HepG2 (cell line): ENCODE measurements at regions not wholly inside any gene's neighbourhood (a gene's known extent, or its start where the extent isn't known, plus 50 kb on each side); places are given as distances from the start of the nearest gene placed in this dataset.

Source experiments
- ATAC-seq: fragments of 200-7000 bp; cut with Tn5 transposase; 3 replicates; pipeline ENCODE4 v1.9.1; 2020; ENCODE audit warnings: mild to moderate bottlenecking, moderate library complexity
- BruUV-seq: library from RNA; stranded (reverse); fragments of 400-500 nt; replicated peaks from 2 replicates; lab custom pipeline; 2021; lab: Mats Ljungman, UMichigan
- CTCF ChIA-PET: fragments of 300-600 bp; formaldehyde crosslinking; extraction: SDS; loops from one replicate; lab custom pipeline; 2021; ENCODE audit warnings: low total read pairs, inconsistent platforms, low intra/inter-chr PET ratio; lab: Yijun Ruan, JAX
- POLR2A ChIA-PET: fragments of 350-600 bp; sonication (Branson Sonifier 250); formaldehyde crosslinking; loops from one replicate; lab custom pipeline; 2020; ENCODE audit warnings: antibody characterized with exemption, inconsistent platforms; lab: Yijun Ruan, JAX
- DNase-seq: peaks from one replicate; pipeline ENCODE4 v3.0.0-alpha.2; 2015; ENCODE audit warnings: low spot score
- FAIRE-seq: peaks from 3 replicates; lab custom pipeline; 2011; peaks lifted over from hg19 to GRCh38; lab: Jason Lieb, UNC
- H2AFZ ChIP-seq: one replicate; pipeline ENCODE4 v1.6.1; 2011; ENCODE audit warnings: low read length, inconsistent platforms
- H3K27ac ChIP-seq: fragments of 300-600 bp; 3 replicates; pipeline ENCODE4 v1.8.0; 2011; ENCODE audit warnings: mixed run types, mild to moderate bottlenecking, mixed read lengths, low read length, inconsistent platforms; ENCODE audit not compliant: insufficient read depth; ENCODE audit errors: extremely low read length
- H3K27me3 ChIP-seq, 2 experiments: fragments of 200-600 bp in 1 of 2; 2 replicates in 1 of 2; 3 replicates in 1 of 2; pipeline versions ENCODE4 v1.6.0 to v1.8.0; 2011; ENCODE audit warnings: low read length in 2 of 2, mild to moderate bottlenecking in 2 of 2, moderate library complexity in 2 of 2, inconsistent platforms in 1 of 2; ENCODE audit not compliant: insufficient read depth in 2 of 2, control insufficient read depth in 1 of 2
- H3K36me3 ChIP-seq, 2 experiments: fragments of 200-600 bp in 1 of 2; replicated peaks in 1 of 2; 2 replicates in 1 of 2; 3 replicates in 1 of 2; pipeline versions ENCODE4 v1.5.1 to v1.8.0; 2011; ENCODE audit warnings: low read length in 2 of 2, inconsistent platforms in 1 of 2; ENCODE audit not compliant: insufficient read depth in 2 of 2, control insufficient read depth in 1 of 2
- H3K4me1 ChIP-seq: 2 replicates; pipeline ENCODE4 v1.5.1; 2012; ENCODE audit warnings: low read length, inconsistent platforms; ENCODE audit not compliant: insufficient read depth
- H3K4me2 ChIP-seq: 2 replicates; pipeline ENCODE4 v1.6.0; 2011; ENCODE audit warnings: low read depth, low read length, inconsistent platforms
- H3K4me3 ChIP-seq, 3 experiments: fragments of 200-600 bp in 1 of 3; sonication (generic), shearing (Covaris generic) in 1 of 3; replicated peaks in 1 of 3; 2 replicates each; pipeline ENCODE4 v1.5.1; 2011 to 2016; ENCODE audit warnings: low read length in 3 of 3, inconsistent platforms in 2 of 3, low read depth in 2 of 3, mild to moderate bottlenecking in 2 of 3, control low read depth in 1 of 3, mixed read lengths in 1 of 3; ENCODE audit not compliant: insufficient read depth in 1 of 3
- H3K79me2 ChIP-seq: one replicate; pipeline ENCODE4 v1.6.1; 2011; ENCODE audit warnings: low read length, inconsistent platforms; ENCODE audit not compliant: insufficient read depth
- H3K9ac ChIP-seq: 2 replicates; pipeline ENCODE4 v1.6.0; 2011; ENCODE audit warnings: mild to moderate bottlenecking, low read depth, low read length, inconsistent platforms; ENCODE audit not compliant: insufficient read depth
- H3K9me3 ChIP-seq: 2 replicates; pipeline ENCODE4 v1.5.1; 2012; ENCODE audit warnings: mild to moderate bottlenecking, low read length
- H4K20me1 ChIP-seq: 2 replicates; pipeline ENCODE4 v1.6.0; 2011; ENCODE audit warnings: inconsistent platforms, mild to moderate bottlenecking, low read length, moderate library complexity; ENCODE audit not compliant: insufficient read depth
- SCMH1 ChIP-seq: sonication (generic); formaldehyde crosslinking; IDR thresholded peaks from 2 replicates; pipeline ENCODE4 v1.9.0; 2021; ENCODE audit warnings: missing genetic modification reagents, mild to moderate bottlenecking, borderline replicate concordance
- ZNF10 ChIP-seq: sonication (generic); formaldehyde crosslinking; IDR thresholded peaks from 2 replicates; pipeline ENCODE4 v1.4.0; 2020; ENCODE audit warnings: mild to moderate bottlenecking, low read depth, missing genetic modification reagents, borderline replicate concordance
- WGBS: methylation state at CpG from one replicate; pipeline ENCODE4 v1.1.6; 2017; ENCODE audit warnings: low lambda C conversion rate; 5-methylcytosine and 5-hydroxymethylcytosine counted together
- in situ Hi-C: cut with HindIII; loops from 2 replicates; pipeline ENCODE4 v1.10.0; 2017; ENCODE audit warnings: low pct_unique_long_range_greater_than_20kb; ENCODE audit not compliant: extremely low pct_ligation_motif_present
- intact Hi-C: fragments of 100-400 bp; cut with micrococcal nuclease; formaldehyde crosslinking; loops from one replicate; pipeline ENCODE4 v1.10.0; 2022; ENCODE audit not compliant: unreplicated experiment
- TF ChIP-seq, protein P1 (sequence below): sonication (generic); formaldehyde crosslinking; IDR thresholded peaks from 2 replicates; pipeline ENCODE4 v1.4.0; 2020; ENCODE audit warnings: mild to moderate bottlenecking, missing genetic modification reagents
- TF ChIP-seq, protein P2 (sequence below): sonication (generic); formaldehyde crosslinking; IDR thresholded peaks from 2 replicates; pipeline ENCODE4 v1.4.0; 2020; ENCODE audit warnings: mild to moderate bottlenecking, missing genetic modification reagents
- TF ChIP-seq, protein P3 (sequence below): IDR thresholded peaks from 2 replicates; pipeline ENCODE4 v1.6.1; 2016; ENCODE audit warnings: missing compliant biosample characterization, missing genetic modification reagents, borderline replicate concordance

DNA sequence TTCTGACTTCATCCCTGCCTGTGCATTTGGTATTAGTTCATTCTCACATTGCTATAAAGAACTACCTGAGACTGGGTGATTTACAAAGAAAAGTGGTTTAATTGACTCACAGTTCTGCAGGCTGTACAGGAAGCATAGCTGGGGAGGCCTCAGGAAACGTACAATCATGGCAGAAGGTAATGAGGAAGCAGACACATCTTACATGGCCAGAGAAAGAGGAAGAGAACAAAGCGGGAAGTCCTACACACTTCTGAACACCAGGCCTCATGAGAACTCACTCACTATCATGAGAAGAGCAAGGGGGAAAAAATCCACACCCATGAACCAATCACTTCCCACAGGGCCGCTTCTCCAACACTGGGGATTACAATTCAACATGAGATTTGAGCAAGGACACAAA lies 303.9 kb downstream of the CBLN4 start:
- H3K27me3 ChIP-seq, result no peaks in the 10 kb centered on the region
- no peak for DNase-seq
- H3K9me3 ChIP-seq, result peaks cover 95% of the 10 kb centered on the region
- no peaks in the 10 kb centered on the region for H4K20me1 ChIP-seq
- H3K4me1 ChIP-seq, result no peaks in the 10 kb centered on the region
- intact Hi-C loops (no loop called here), in situ Hi-C loops (no loop called here)
- POLR2A ChIA-PET, result no interaction called here
- TF ChIP-seq, protein P1, sequence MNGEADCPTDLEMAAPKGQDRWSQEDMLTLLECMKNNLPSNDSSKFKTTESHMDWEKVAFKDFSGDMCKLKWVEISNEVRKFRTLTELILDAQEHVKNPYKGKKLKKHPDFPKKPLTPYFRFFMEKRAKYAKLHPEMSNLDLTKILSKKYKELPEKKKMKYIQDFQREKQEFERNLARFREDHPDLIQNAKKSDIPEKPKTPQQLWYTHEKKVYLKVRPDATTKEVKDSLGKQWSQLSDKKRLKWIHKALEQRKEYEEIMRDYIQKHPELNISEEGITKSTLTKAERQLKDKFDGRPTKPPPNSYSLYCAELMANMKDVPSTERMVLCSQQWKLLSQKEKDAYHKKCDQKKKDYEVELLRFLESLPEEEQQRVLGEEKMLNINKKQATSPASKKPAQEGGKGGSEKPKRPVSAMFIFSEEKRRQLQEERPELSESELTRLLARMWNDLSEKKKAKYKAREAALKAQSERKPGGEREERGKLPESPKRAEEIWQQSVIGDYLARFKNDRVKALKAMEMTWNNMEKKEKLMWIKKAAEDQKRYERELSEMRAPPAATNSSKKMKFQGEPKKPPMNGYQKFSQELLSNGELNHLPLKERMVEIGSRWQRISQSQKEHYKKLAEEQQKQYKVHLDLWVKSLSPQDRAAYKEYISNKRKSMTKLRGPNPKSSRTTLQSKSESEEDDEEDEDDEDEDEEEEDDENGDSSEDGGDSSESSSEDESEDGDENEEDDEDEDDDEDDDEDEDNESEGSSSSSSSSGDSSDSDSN (CRISPR knock-in tag), result no peak
- TF ChIP-seq, protein P2, sequence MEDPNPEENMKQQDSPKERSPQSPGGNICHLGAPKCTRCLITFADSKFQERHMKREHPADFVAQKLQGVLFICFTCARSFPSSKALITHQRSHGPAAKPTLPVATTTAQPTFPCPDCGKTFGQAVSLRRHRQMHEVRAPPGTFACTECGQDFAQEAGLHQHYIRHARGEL, result no peak
- no peak for TF ChIP-seq SCMH1
- TF ChIP-seq ZNF10 (CRISPR knock-in tag), result no peak
- TF ChIP-seq, protein P3, sequence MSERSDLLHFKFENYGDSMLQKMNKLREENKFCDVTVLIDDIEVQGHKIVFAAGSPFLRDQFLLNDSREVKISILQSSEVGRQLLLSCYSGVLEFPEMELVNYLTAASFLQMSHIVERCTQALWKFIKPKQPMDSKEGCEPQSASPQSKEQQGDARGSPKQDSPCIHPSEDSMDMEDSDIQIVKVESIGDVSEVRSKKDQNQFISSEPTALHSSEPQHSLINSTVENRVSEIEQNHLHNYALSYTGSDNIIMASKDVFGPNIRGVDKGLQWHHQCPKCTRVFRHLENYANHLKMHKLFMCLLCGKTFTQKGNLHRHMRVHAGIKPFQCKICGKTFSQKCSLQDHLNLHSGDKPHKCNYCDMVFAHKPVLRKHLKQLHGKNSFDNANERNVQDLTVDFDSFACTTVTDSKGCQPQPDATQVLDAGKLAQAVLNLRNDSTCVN, result no peak
- BruUV-seq, result no TSS peak
- H3K4me3 ChIP-seq, result no peak overlapping the region
- FAIRE-seq, result no peak
- no peaks in the 10 kb centered on the region for H3K36me3 ChIP-seq
- H3K9ac ChIP-seq, result no peak overlapping the region
- H3K4me2 ChIP-seq, result no peak overlapping the region
- no peak overlapping the region for H2AFZ ChIP-seq
- no peak overlapping the region for H3K27ac ChIP-seq
- no peaks in the 10 kb centered on the region for H3K79me2 ChIP-seq
- no peak for ATAC-seq
- WGBS, result 1% methylated on average over 3 of the region's 3 CpGs
- CTCF ChIA-PET, result no interaction called here
